Endothelial cell (in vitro differentiated cells): ENCODE measurements at regions not wholly inside any gene's neighbourhood (a gene's known extent, or its start where the extent isn't known, plus 50 kb on each side); places are given as distances from the start of the nearest gene placed in this dataset.

Source experiments
- DNase-seq: peaks from one replicate; pipeline ENCODE4 v3.0.0; 2021; ENCODE audit warnings: low spot score
- H3K27ac Mint-ChIP-seq: one replicate; pipeline ENCODE4 v1.8.0; 2021; ENCODE audit warnings: mixed read lengths, inconsistent platforms; ENCODE audit not compliant: unreplicated experiment
- H3K27me3 Mint-ChIP-seq: one replicate; pipeline ENCODE4 v1.8.0; 2021; ENCODE audit warnings: mild to moderate bottlenecking, moderate library complexity, mixed read lengths, inconsistent platforms; ENCODE audit not compliant: unreplicated experiment
- H3K36me3 Mint-ChIP-seq: one replicate; pipeline ENCODE4 v1.8.0; 2021; ENCODE audit warnings: mild to moderate bottlenecking, low read depth, mixed read lengths, inconsistent platforms; ENCODE audit not compliant: unreplicated experiment
- H3K4me1 Mint-ChIP-seq: one replicate; pipeline ENCODE4 v1.8.0; 2021; ENCODE audit warnings: mild to moderate bottlenecking, mixed read lengths, inconsistent platforms; ENCODE audit not compliant: unreplicated experiment
- H3K4me3 Mint-ChIP-seq: one replicate; pipeline ENCODE4 v1.8.0; 2021; ENCODE audit warnings: mild to moderate bottlenecking, mixed read lengths, inconsistent platforms; ENCODE audit not compliant: unreplicated experiment
- H3K9me3 Mint-ChIP-seq: one replicate; pipeline ENCODE4 v1.8.0; 2021; ENCODE audit warnings: mixed read lengths, inconsistent platforms; ENCODE audit not compliant: unreplicated experiment
- TF ChIP-seq, protein P1 (sequence below): fragments of 200-600 bp; sonication (generic); IDR thresholded peaks from one replicate; pipeline ENCODE4 v1.5.0; 2021; ENCODE audit warnings: antibody characterized with exemption; ENCODE audit not compliant: unreplicated experiment

DNA sequence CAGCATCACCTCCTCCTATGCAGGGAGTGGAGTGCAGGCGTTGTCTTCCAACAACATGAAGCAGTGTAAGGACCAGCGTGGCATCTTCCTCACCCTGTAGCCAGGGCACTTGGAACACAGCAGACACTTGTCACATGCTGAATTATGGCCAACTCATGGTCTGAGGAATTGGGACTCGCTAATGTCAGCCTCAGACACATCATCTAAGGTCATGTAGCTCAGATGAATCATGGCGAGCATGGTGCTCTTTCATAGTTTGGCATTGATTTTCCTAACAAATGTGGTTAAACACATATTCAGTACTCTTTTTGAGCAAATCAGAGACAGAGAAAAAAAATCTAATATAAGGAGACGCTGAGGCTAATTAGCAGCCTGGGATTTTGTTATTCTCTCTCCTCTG lies 99.6 kb upstream of the SGCG start:
- no peak overlapping the region for H3K27ac Mint-ChIP-seq
- TF ChIP-seq, protein P1, sequence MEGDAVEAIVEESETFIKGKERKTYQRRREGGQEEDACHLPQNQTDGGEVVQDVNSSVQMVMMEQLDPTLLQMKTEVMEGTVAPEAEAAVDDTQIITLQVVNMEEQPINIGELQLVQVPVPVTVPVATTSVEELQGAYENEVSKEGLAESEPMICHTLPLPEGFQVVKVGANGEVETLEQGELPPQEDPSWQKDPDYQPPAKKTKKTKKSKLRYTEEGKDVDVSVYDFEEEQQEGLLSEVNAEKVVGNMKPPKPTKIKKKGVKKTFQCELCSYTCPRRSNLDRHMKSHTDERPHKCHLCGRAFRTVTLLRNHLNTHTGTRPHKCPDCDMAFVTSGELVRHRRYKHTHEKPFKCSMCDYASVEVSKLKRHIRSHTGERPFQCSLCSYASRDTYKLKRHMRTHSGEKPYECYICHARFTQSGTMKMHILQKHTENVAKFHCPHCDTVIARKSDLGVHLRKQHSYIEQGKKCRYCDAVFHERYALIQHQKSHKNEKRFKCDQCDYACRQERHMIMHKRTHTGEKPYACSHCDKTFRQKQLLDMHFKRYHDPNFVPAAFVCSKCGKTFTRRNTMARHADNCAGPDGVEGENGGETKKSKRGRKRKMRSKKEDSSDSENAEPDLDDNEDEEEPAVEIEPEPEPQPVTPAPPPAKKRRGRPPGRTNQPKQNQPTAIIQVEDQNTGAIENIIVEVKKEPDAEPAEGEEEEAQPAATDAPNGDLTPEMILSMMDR: no peak

GRCh38 chr13:23081901-23082300 lies 98.9 kb upstream of the SGCG start:
- TF ChIP-seq, protein P1: no peak
- Mint-ChIP-seq H3K27ac (no peak overlapping the region), H3K36me3 (no peaks in the 10 kb centered on the region), H3K27me3 (no peaks in the 10 kb centered on the region), H3K4me1 (no peaks in the 10 kb centered on the region), H3K4me3 (no peak overlapping the region), H3K9me3 (no peaks in the 10 kb centered on the region)
- no peak for DNase-seq

More for the DNA sequence above, 99.6 kb upstream of the SGCG start:
- Mint-ChIP-seq H3K27me3 (no peaks in the 10 kb centered on the region), H3K36me3 (no peaks in the 10 kb centered on the region), H3K4me3 (no peak overlapping the region), H3K9me3 (no peaks in the 10 kb centered on the region), H3K4me1 (no peaks in the 10 kb centered on the region)
- no peak for DNase-seq

DNA sequence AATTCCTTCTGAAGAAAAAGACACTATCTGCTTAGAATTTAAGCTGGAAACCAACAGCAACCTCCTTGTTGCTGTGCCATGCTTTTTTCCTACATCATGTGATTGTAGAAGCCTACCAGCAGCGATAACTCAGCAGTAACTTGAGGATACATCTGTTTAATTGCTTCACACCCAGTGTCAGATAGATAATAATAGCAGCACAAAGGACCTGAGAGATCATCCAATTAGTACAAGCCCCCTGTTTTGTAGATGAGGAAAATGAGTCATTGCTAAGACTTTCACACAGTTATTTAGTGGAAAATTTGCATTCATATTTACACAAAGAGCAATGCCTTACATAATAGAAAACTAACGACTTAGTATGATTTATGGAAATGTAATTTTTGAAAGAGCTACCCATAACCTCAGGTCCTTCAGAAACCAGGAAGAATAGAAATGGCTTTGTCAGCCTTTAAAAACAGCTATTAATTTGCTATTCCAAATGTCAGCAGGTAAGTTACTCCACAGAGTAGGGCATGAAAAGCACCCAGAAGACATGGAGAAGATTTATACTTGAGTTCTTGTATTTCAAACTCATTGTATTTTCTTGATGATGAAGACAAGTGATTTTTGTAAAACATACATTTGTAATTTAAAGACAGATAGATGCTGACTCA lies 93.7 kb upstream of the SGCG start:
- no peak for DNase-seq
- H3K4me3 Mint-ChIP-seq: no peak overlapping the region
- H3K27me3 Mint-ChIP-seq: no peaks in the 10 kb centered on the region
- H3K36me3 Mint-ChIP-seq: no peaks in the 10 kb centered on the region
- TF ChIP-seq, protein P1: no peak
- H3K27ac Mint-ChIP-seq: no peak overlapping the region
- no peaks in the 10 kb centered on the region for H3K4me1 Mint-ChIP-seq
- no peaks in the 10 kb centered on the region for H3K9me3 Mint-ChIP-seq

GRCh38 chr13:23087880-23088279 lies 92.9 kb upstream of the SGCG start:
- Mint-ChIP-seq H3K27me3 (no peaks in the 10 kb centered on the region), H3K27ac (no peak overlapping the region), H3K9me3 (no peaks in the 10 kb centered on the region), H3K4me3 (no peak overlapping the region), H3K4me1 (no peaks in the 10 kb centered on the region), H3K36me3 (no peaks in the 10 kb centered on the region)
- peak; percentile 27 for DNase-seq
- TF ChIP-seq, protein P1: peak; percentile 65

GRCh38 chr13:23098161-23098907 lies 82.4 kb upstream of the SGCG start:
- Mint-ChIP-seq H3K27ac (no peak overlapping the region), H3K4me1 (no peaks in the 10 kb centered on the region), H3K27me3 (peaks cover 7% of the 10 kb centered on the region), H3K36me3 (no peaks in the 10 kb centered on the region), H3K4me3 (no peak overlapping the region), H3K9me3 (no peaks in the 10 kb centered on the region)
- no peak for DNase-seq
- TF ChIP-seq, protein P1: no peak
